SK-N-SH treated with all-trans-retinoic acid at 6 μM for 48 hours (cell line): ENCODE measurements at regions not wholly inside any gene's neighbourhood (a gene's known extent, or its start where the extent isn't known, plus 50 kb on each side); places are given as distances from the start of the nearest gene placed in this dataset.

Experiments
- ATAC-seq: fragments of 200-7000 bp; cut with Tn5 transposase; 3 replicates; pipeline ENCODE4 v1.9.1; 2020; ENCODE audit warnings: mild to moderate bottlenecking, moderate library complexity
- ARNTL ChIP-seq: fragments of 450-650 bp; formaldehyde crosslinking; IDR thresholded peaks from 2 replicates; pipeline ENCODE4 v1.5.0; 2020; ENCODE audit warnings: low read depth, mild to moderate bottlenecking, moderate library complexity, borderline replicate concordance
- BACH2 ChIP-seq: fragments of 250-450 bp; sonication (Bioruptor Pico); IDR thresholded peaks from 2 replicates; pipeline ENCODE4 v1.9.0; 2021; ENCODE audit warnings: mild to moderate bottlenecking, borderline replicate concordance
- CSDC2 ChIP-seq: fragments of 250-450 bp; sonication (Bioruptor Pico); IDR thresholded peaks from 2 replicates; pipeline ENCODE4 v1.5.0; 2020; ENCODE audit warnings: mild to moderate bottlenecking, moderate library complexity
- ESRRG ChIP-seq: fragments of 250-450 bp; sonication (Bioruptor Pico); IDR thresholded peaks from 2 replicates; pipeline ENCODE4 v1.6.1; 2021; ENCODE audit warnings: mild to moderate bottlenecking
- GLIS3 ChIP-seq: fragments of 250-450 bp; sonication (Bioruptor Pico); IDR thresholded peaks from 2 replicates; pipeline ENCODE4 v1.5.0; 2020; ENCODE audit warnings: mild to moderate bottlenecking, moderate library complexity
- ISL1 ChIP-seq: fragments of 250-450 bp; sonication (Bioruptor Pico); IDR thresholded peaks from 2 replicates; pipeline ENCODE4 v2.1.2; 2022; ENCODE audit warnings: mild to moderate bottlenecking, moderate library complexity
- OSR1 ChIP-seq: fragments of 250-450 bp; sonication (Bioruptor Pico); IDR thresholded peaks from 2 replicates; pipeline ENCODE4 v1.8.0; 2022; ENCODE audit warnings: moderate library complexity, mild to moderate bottlenecking, inconsistent platforms
- PPARA ChIP-seq: fragments of 250-450 bp; sonication (Bioruptor Pico); IDR thresholded peaks from 2 replicates; pipeline ENCODE4 v1.5.0; 2020; ENCODE audit warnings: mild to moderate bottlenecking, borderline replicate concordance
- RARB ChIP-seq: fragments of 250-450 bp; sonication (Bioruptor Pico); IDR thresholded peaks from 2 replicates; pipeline ENCODE4 v1.8.0; 2021; ENCODE audit warnings: mild to moderate bottlenecking, moderate library complexity
- SNAI2 ChIP-seq: fragments of 250-450 bp; sonication (Bioruptor Pico); IDR thresholded peaks from 2 replicates; pipeline ENCODE4 v1.5.0; 2020; ENCODE audit warnings: mild to moderate bottlenecking, moderate library complexity
- TCF4 ChIP-seq: fragments of 250-450 bp; sonication (Bioruptor Pico); IDR thresholded peaks from 2 replicates; pipeline ENCODE4 v1.8.0; 2021; ENCODE audit warnings: mild to moderate bottlenecking, moderate library complexity, borderline replicate concordance
- TOX ChIP-seq: fragments of 250-450 bp; sonication (Bioruptor Pico); IDR thresholded peaks from 2 replicates; pipeline ENCODE4 v1.8.0; 2021; ENCODE audit warnings: mild to moderate bottlenecking, moderate library complexity, borderline replicate concordance
- ZC3H10 ChIP-seq: fragments of 250-450 bp; sonication (Bioruptor Pico); IDR thresholded peaks from 2 replicates; pipeline ENCODE4 v1.5.1; 2021; ENCODE audit warnings: mild to moderate bottlenecking, moderate library complexity
- ZFP3 ChIP-seq: fragments of 250-450 bp; sonication (Bioruptor Pico); IDR thresholded peaks from 2 replicates; pipeline ENCODE4 v1.5.0; 2020; ENCODE audit warnings: mild to moderate bottlenecking, moderate library complexity
- ZFP30 ChIP-seq: fragments of 450-650 bp; formaldehyde crosslinking; IDR thresholded peaks from 2 replicates; pipeline ENCODE4 v1.5.0; 2022; ENCODE audit warnings: mild to moderate bottlenecking, moderate library complexity
- ZNF565 ChIP-seq: fragments of 450-650 bp; formaldehyde crosslinking; conservative IDR thresholded peaks from 2 replicates; pipeline ENCODE4 v1.5.0; 2020; ENCODE audit warnings: low read depth, mild to moderate bottlenecking, moderate library complexity
- ZNF70 ChIP-seq: fragments of 450-650 bp; formaldehyde crosslinking; IDR thresholded peaks from 2 replicates; pipeline ENCODE4 v1.5.0; 2020; ENCODE audit warnings: mild to moderate bottlenecking, moderate library complexity
- ZNF8 ChIP-seq: fragments of 450-650 bp; formaldehyde crosslinking; IDR thresholded peaks from 2 replicates; pipeline ENCODE4 v1.5.0; 2020; ENCODE audit warnings: mild to moderate bottlenecking, moderate library complexity
- TF ChIP-seq, protein P1 (sequence below): fragments of 250-450 bp; sonication (Bioruptor Pico); IDR thresholded peaks from 2 replicates; pipeline ENCODE4 v1.5.0; 2020; ENCODE audit warnings: mild to moderate bottlenecking, moderate library complexity
- TF ChIP-seq, protein P2 (sequence below): fragments of 250-450 bp; sonication (Bioruptor Pico); IDR thresholded peaks from 2 replicates; pipeline ENCODE4 v1.5.1; 2020; ENCODE audit warnings: low read depth, mild to moderate bottlenecking, moderate library complexity
- TF ChIP-seq, protein P3 (sequence below): fragments of 250-450 bp; sonication (Bioruptor Pico); IDR thresholded peaks from 2 replicates; pipeline ENCODE4 v1.8.0; 2021; ENCODE audit warnings: low read depth, mild to moderate bottlenecking, moderate library complexity, borderline replicate concordance
- TF ChIP-seq, protein P4 (sequence below): fragments of 250-450 bp; sonication (Bioruptor Pico); IDR thresholded peaks from 2 replicates; pipeline ENCODE4 v1.8.0; 2020; ENCODE audit warnings: mild to moderate bottlenecking, moderate library complexity, borderline replicate concordance

DNA sequence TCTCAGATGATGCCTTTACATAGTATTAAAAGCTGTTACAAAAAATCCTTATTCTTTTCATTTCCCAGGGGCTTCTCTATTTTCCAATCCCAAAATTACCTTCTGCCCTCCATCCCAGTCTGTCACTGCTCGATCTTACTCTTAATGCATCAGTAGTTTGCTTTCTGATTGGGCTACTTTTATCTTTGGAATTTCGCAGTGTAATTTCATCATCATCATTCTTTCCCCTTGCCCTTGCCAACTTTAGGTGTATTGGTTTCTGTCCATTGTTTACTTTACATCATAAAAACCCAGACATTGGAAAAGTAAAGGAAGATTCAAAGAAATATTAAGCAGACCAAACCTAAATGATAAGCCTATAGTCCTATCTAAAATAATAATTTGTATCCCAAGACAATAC is 457.2 kb downstream of the PIK3C3 start:
- no peak for ATAC-seq
- TF ChIP-seq BACH2 (CRISPR knock-in tag) (no peak), ISL1 (CRISPR knock-in tag) (0 out of 2 replicates have a peak, but pooled peaks have one; percentile 11), ZNF565 (CRISPR knock-in tag) (no peak), OSR1 (CRISPR knock-in tag) (no peak), ZFP3 (CRISPR knock-in tag) (no peak), PPARA (CRISPR knock-in tag) (no peak), TCF4 (CRISPR knock-in tag) (no peak)
- TF ChIP-seq, all 23 proteins: peak for 1

DNA sequence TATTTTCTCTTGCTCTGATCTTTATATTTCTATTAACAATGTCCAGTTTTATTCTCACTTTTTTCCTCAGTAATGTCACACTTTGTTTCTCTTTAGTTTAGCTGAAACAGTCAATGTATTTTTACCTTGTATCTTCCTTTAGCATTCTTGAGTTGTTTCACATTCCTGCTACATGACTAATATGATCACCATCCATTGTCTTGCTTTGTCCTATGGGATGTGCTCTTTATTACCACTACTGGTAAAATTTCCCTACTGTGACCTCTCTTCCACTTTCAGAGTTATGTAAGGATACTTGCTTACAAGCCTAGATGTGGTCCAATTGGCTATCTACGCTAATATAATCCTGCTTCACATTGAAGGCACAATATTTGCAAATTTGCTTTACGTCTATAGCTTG is 457.9 kb downstream of the PIK3C3 start:
- no peak for ATAC-seq
- TF ChIP-seq ZC3H10 (CRISPR knock-in tag), result no peak
- TF ChIP-seq RARB, result no peak
- TF ChIP-seq CSDC2 (CRISPR knock-in tag), result no peak
- TF ChIP-seq ZFP30 (CRISPR knock-in tag), result no peak
- no peak for TF ChIP-seq GLIS3
- TF ChIP-seq, protein P1, sequence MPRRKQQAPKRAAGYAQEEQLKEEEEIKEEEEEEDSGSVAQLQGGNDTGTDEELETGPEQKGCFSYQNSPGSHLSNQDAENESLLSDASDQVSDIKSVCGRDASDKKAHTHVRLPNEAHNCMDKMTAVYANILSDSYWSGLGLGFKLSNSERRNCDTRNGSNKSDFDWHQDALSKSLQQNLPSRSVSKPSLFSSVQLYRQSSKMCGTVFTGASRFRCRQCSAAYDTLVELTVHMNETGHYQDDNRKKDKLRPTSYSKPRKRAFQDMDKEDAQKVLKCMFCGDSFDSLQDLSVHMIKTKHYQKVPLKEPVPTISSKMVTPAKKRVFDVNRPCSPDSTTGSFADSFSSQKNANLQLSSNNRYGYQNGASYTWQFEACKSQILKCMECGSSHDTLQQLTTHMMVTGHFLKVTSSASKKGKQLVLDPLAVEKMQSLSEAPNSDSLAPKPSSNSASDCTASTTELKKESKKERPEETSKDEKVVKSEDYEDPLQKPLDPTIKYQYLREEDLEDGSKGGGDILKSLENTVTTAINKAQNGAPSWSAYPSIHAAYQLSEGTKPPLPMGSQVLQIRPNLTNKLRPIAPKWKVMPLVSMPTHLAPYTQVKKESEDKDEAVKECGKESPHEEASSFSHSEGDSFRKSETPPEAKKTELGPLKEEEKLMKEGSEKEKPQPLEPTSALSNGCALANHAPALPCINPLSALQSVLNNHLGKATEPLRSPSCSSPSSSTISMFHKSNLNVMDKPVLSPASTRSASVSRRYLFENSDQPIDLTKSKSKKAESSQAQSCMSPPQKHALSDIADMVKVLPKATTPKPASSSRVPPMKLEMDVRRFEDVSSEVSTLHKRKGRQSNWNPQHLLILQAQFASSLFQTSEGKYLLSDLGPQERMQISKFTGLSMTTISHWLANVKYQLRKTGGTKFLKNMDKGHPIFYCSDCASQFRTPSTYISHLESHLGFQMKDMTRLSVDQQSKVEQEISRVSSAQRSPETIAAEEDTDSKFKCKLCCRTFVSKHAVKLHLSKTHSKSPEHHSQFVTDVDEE (CRISPR knock-in tag), result no peak
- no peak for TF ChIP-seq TCF4 (CRISPR knock-in tag)
- TF ChIP-seq ARNTL, result no peak
- TF ChIP-seq, protein P2, sequence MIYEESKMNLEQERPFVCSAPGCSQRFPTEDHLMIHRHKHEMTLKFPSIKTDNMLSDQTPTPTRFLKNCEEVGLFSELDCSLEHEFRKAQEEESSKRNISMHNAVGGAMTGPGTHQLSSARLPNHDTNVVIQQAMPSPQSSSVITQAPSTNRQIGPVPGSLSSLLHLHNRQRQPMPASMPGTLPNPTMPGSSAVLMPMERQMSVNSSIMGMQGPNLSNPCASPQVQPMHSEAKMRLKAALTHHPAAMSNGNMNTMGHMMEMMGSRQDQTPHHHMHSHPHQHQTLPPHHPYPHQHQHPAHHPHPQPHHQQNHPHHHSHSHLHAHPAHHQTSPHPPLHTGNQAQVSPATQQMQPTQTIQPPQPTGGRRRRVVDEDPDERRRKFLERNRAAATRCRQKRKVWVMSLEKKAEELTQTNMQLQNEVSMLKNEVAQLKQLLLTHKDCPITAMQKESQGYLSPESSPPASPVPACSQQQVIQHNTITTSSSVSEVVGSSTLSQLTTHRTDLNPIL (CRISPR knock-in tag), result no peak
- no peak for TF ChIP-seq BACH2 (CRISPR knock-in tag)
- no peak for TF ChIP-seq ZNF565 (CRISPR knock-in tag)
- TF ChIP-seq, protein P3, sequence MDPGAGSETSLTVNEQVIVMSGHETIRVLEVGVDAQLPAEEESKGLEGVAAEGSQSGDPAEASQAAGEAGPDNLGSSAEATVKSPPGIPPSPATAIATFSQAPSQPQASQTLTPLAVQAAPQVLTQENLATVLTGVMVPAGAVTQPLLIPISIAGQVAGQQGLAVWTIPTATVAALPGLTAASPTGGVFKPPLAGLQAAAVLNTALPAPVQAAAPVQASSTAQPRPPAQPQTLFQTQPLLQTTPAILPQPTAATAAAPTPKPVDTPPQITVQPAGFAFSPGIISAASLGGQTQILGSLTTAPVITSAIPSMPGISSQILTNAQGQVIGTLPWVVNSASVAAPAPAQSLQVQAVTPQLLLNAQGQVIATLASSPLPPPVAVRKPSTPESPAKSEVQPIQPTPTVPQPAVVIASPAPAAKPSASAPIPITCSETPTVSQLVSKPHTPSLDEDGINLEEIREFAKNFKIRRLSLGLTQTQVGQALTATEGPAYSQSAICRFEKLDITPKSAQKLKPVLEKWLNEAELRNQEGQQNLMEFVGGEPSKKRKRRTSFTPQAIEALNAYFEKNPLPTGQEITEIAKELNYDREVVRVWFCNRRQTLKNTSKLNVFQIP (CRISPR knock-in tag), result no peak
- no peak for TF ChIP-seq TOX (CRISPR knock-in tag)
- no peak for TF ChIP-seq ZNF70 (CRISPR knock-in tag)
- TF ChIP-seq ESRRG, result no peak

DNA sequence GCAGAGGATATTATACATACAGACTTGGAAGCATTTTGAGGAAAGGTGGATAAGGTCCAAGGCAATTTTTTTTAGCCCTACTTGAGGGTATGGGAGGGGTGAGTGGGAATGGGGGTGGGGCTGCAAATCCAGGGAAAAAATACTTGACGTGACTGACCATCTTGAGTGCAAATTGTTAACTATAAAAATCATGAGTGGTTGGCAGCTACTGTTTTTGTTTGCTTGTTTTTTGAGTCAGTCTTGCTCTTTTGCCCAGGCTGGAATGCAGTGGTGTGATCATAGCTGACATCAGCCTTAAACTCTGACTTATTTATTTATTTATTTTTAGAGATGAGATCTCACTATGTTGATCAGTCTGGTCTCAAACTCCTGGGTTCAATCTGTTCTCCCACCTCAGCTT is 458.8 kb downstream of the PIK3C3 start:
- ATAC-seq, result no peak
- TF ChIP-seq BACH2 (CRISPR knock-in tag) (no peak), ARNTL (no peak), CSDC2 (CRISPR knock-in tag) (no peak), ZFP30 (CRISPR knock-in tag) (no peak), SNAI2 (CRISPR knock-in tag) (no peak), ZNF565 (CRISPR knock-in tag) (no peak), ISL1 (CRISPR knock-in tag) (no peak)
- TF ChIP-seq, protein P2 (CRISPR knock-in tag), result no peak
- TF ChIP-seq, all 23 proteins: peak for 0

DNA sequence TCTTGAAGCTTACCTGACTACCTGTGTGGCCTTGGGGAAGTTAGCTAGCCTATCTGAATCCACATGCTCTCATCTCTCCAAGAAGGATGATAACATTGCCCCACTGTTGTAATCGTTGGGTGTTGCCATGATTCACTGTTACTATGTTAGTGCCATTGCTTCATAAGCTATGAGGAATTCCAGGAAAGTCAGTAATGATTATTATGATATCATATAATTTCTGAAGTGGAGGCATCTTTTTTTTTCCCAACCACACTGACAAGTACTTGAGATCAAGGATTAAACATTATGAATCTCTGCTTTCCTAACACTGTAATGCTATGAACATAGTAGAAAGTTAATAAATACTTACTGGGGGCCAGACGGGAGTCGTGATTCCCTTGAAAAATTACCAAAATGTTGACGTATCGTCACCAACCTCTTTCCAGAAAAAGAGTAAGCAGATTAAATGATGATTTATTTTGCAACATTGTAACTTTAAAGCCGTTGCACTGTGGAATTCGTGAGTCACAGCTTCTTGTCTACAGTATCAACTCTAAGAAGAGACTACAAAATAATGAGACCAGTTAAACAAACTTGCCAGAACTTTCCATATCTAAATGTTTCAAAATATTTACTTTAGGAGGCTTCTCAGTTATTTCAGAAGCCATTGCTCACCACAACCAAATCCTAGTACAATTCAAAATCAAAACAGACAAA is 459.9 kb downstream of the PIK3C3 start:
- no peak for ATAC-seq
- peak; percentile 20; the same call in 1 of the 2 replicates for TF ChIP-seq ZFP3 (CRISPR knock-in tag)
- no peak; the same call in 1 of the 2 replicates for TF ChIP-seq SNAI2 (CRISPR knock-in tag)
- no peak for TF ChIP-seq OSR1 (CRISPR knock-in tag)
- TF ChIP-seq CSDC2 (CRISPR knock-in tag), result no peak
- TF ChIP-seq PPARA (CRISPR knock-in tag), result no peak
- no peak for TF ChIP-seq BACH2 (CRISPR knock-in tag)
- TF ChIP-seq, protein P4, sequence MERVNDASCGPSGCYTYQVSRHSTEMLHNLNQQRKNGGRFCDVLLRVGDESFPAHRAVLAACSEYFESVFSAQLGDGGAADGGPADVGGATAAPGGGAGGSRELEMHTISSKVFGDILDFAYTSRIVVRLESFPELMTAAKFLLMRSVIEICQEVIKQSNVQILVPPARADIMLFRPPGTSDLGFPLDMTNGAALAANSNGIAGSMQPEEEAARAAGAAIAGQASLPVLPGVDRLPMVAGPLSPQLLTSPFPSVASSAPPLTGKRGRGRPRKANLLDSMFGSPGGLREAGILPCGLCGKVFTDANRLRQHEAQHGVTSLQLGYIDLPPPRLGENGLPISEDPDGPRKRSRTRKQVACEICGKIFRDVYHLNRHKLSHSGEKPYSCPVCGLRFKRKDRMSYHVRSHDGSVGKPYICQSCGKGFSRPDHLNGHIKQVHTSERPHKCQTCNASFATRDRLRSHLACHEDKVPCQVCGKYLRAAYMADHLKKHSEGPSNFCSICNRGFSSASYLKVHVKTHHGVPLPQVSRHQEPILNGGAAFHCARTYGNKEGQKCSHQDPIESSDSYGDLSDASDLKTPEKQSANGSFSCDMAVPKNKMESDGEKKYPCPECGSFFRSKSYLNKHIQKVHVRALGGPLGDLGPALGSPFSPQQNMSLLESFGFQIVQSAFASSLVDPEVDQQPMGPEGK, result 0 out of 2 replicates have a peak, but pooled peaks have one; percentile 49
- TF ChIP-seq ZC3H10 (CRISPR knock-in tag), result no peak
- peak; percentile 87 for TF ChIP-seq ISL1 (CRISPR knock-in tag)
- TF ChIP-seq, protein P2 (CRISPR knock-in tag), result peak; percentile 83; the same call in 1 of the 2 replicates
- no peak for TF ChIP-seq ZNF70 (CRISPR knock-in tag)
- TF ChIP-seq ZNF8, result no peak
- TF ChIP-seq ZFP30 (CRISPR knock-in tag), result no peak
